ENCODE measurements at regions not wholly inside any gene's neighbourhood (a gene's known extent, or its start where the extent isn't known, plus 50 kb on each side); places are given as distances from the start of the nearest gene placed in this dataset.

DNA sequence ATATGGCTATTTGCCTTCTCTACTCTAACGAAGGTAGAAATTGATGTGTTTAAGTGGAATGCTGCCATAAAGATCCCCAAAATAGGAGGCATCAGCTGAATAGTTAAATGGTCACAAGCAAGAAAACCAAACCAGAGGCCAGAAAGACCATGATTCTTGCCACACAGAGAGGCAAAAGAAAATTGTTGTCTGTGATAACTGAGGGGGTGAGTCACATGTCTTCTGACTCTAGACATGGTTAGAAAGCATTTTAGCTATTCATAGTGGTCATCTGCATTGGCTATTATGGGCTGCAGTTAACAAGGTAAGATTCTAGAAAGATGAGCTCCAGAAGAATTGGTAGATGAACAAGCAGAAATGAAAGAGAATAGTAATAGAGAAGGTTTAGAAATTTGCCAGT lies 361.4 kb upstream of the NPSR1 start:
- Histone ChIP-seq H2BK12ac (ENCODE audit: low read length in 2 of 2) (no peak overlapping the region), H3K9ac (ENCODE audit: low read length) (peak overlapping the region; percentile 2), H2AFZ (ENCODE audit: low read depth, low read length) (no peak overlapping the region), H3K4me1 (ENCODE audit: control insufficient read depth, insufficient read depth, low read depth, low read length) (no peaks in the 10 kb centered on the region), H3K4me3 (ENCODE audit: insufficient read depth in 1 of 2, low read depth in 1 of 2, low read length in 2 of 2) (no peak overlapping the region), H3K27ac (ENCODE audit: low read length, poor library complexity, severe bottlenecking) (no peak overlapping the region), H3K27me3 (ENCODE audit: control insufficient read depth in 1 of 2, insufficient read depth in 1 of 2, low read length in 2 of 2) (no peaks in the 10 kb centered on the region), H3K36me3 (ENCODE audit: control insufficient read depth in 1 of 2, insufficient read depth in 2 of 2, low read depth in 1 of 2, low read length in 2 of 2) (no peaks in the 10 kb centered on the region), H3K4ac (ENCODE audit: low read depth in 1 of 2, low read length in 2 of 2) (no peak overlapping the region), H4K91ac (ENCODE audit: low read length) (no peak overlapping the region), H3K9me3 (ENCODE audit: control insufficient read depth, low read length) (no peaks in the 10 kb centered on the region), H2BK5ac (ENCODE audit: low read depth, low read length, poor library complexity, severe bottlenecking) (no peak overlapping the region), H3K23ac (ENCODE audit: low read length in 2 of 2) (no peak overlapping the region), H2AK5ac (ENCODE audit: low read length, severe bottlenecking) (no peak overlapping the region), H3K79me1 (replicated peaks; ENCODE audit: low read length, poor library complexity, severe bottlenecking) (no peaks in the 10 kb centered on the region), H2BK15ac (ENCODE audit: low read depth, poor library complexity, severe bottlenecking) (no peak overlapping the region), H3K14ac (ENCODE audit: low read length in 2 of 2) (no peak overlapping the region), H4K8ac (ENCODE audit: low read length) (no peak overlapping the region), H2BK120ac (ENCODE audit: low read depth, low read length) (no peak overlapping the region), H3K4me2 (ENCODE audit: low read length, poor library complexity, severe bottlenecking) (no peak overlapping the region), H3K18ac (ENCODE audit: low read depth in 1 of 2, low read length in 2 of 2) (no peak overlapping the region)
- DNase-seq: peak; percentile 33
- 88% methylated on average over 1 of the region's 1 CpG for WGBS

GRCh38 chr7:34298492-34299013 lies 359.5 kb upstream of the NPSR1 start:
- Histone ChIP-seq H3K36me3 (ENCODE audit: control insufficient read depth in 1 of 2, insufficient read depth in 2 of 2, low read depth in 1 of 2, low read length in 2 of 2) (no peaks in the 10 kb centered on the region), H3K27ac (ENCODE audit: low read length, poor library complexity, severe bottlenecking) (no peak overlapping the region), H3K79me1 (replicated peaks; ENCODE audit: low read length, poor library complexity, severe bottlenecking) (no peaks in the 10 kb centered on the region), H3K23ac (ENCODE audit: low read length in 2 of 2) (no peak overlapping the region), H3K27me3 (ENCODE audit: control insufficient read depth in 1 of 2, insufficient read depth in 1 of 2, low read length in 2 of 2) (no peaks in the 10 kb centered on the region), H3K4ac (ENCODE audit: low read depth in 1 of 2, low read length in 2 of 2) (no peak overlapping the region), H3K18ac (ENCODE audit: low read depth in 1 of 2, low read length in 2 of 2) (no peak overlapping the region), H4K8ac (ENCODE audit: low read length) (no peak overlapping the region), H2AK5ac (ENCODE audit: low read length, severe bottlenecking) (no peak overlapping the region), H3K14ac (ENCODE audit: low read length in 2 of 2) (no peak overlapping the region), H2AFZ (ENCODE audit: low read depth, low read length) (no peak overlapping the region), H2BK120ac (ENCODE audit: low read depth, low read length) (no peak overlapping the region), H3K9ac (ENCODE audit: low read length) (no peak overlapping the region), H3K9me3 (ENCODE audit: control insufficient read depth, low read length) (no peaks in the 10 kb centered on the region), H3K4me3 (ENCODE audit: insufficient read depth in 1 of 2, low read depth in 1 of 2, low read length in 2 of 2) (no peak overlapping the region), H2BK5ac (ENCODE audit: low read depth, low read length, poor library complexity, severe bottlenecking) (no peak overlapping the region), H3K4me2 (ENCODE audit: low read length, poor library complexity, severe bottlenecking) (no peak overlapping the region), H3K4me1 (ENCODE audit: control insufficient read depth, insufficient read depth, low read depth, low read length) (no peaks in the 10 kb centered on the region), H2BK12ac (ENCODE audit: low read length in 2 of 2) (no peak overlapping the region), H4K91ac (ENCODE audit: low read length) (no peak overlapping the region), H2BK15ac (ENCODE audit: low read depth, poor library complexity, severe bottlenecking) (no peak overlapping the region)
- no peak for DNase-seq
- WGBS: 59% methylated on average over 3 of the region's 4 CpGs

DNA sequence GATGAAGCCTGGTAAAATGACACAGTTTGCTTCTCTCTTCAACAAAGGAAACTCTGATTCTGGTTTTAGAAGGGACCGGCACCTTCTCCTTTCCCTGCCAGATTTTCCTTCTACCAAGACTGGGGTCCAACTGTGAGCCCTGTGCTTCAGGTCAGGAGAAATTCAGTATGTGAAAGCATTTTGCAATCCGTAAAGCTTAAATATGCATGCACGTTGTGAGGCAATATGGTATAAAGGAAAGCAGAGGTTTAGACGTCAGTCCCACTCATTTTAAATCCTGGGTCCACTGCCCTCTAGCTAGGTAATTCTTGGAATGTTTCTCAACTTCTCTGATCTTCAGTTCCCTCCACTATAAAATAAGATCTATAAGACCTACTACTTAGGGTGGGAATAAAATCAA lies 359.0 kb upstream of the NPSR1 start:
- 100% methylated on average over 4 of the region's 4 CpGs for WGBS

GRCh38 chr7:34307540-34307939 lies 350.5 kb upstream of the NPSR1 start:
- Histone ChIP-seq H2AK5ac (ENCODE audit: low read length, severe bottlenecking) (no peak overlapping the region), H2BK120ac (ENCODE audit: low read depth, low read length) (no peak overlapping the region), H2BK15ac (ENCODE audit: low read depth, poor library complexity, severe bottlenecking) (no peak overlapping the region), H3K4me1 (ENCODE audit: control insufficient read depth, insufficient read depth, low read depth, low read length) (no peaks in the 10 kb centered on the region), H3K9ac (ENCODE audit: low read length) (no peak overlapping the region), H2BK12ac (ENCODE audit: low read length in 2 of 2) (no peak overlapping the region), H3K18ac (ENCODE audit: low read depth in 1 of 2, low read length in 2 of 2) (no peak overlapping the region), H3K79me1 (replicated peaks; ENCODE audit: low read length, poor library complexity, severe bottlenecking) (no peaks in the 10 kb centered on the region), H4K8ac (ENCODE audit: low read length) (no peak overlapping the region), H2BK5ac (ENCODE audit: low read depth, low read length, poor library complexity, severe bottlenecking) (no peak overlapping the region), H3K27me3 (ENCODE audit: control insufficient read depth in 1 of 2, insufficient read depth in 1 of 2, low read length in 2 of 2) (no peaks in the 10 kb centered on the region), H3K4ac (ENCODE audit: low read depth in 1 of 2, low read length in 2 of 2) (no peak overlapping the region), H3K27ac (ENCODE audit: low read length, poor library complexity, severe bottlenecking) (no peak overlapping the region), H3K4me3 (ENCODE audit: insufficient read depth in 1 of 2, low read depth in 1 of 2, low read length in 2 of 2) (no peak overlapping the region), H3K4me2 (ENCODE audit: low read length, poor library complexity, severe bottlenecking) (no peak overlapping the region), H3K14ac (ENCODE audit: low read length in 2 of 2) (no peak overlapping the region), H3K9me3 (ENCODE audit: control insufficient read depth, low read length) (peaks cover 3% of the 10 kb centered on the region), H3K23ac (ENCODE audit: low read length in 2 of 2) (no peak overlapping the region), H3K36me3 (ENCODE audit: control insufficient read depth in 1 of 2, insufficient read depth in 2 of 2, low read depth in 1 of 2, low read length in 2 of 2) (no peaks in the 10 kb centered on the region), H4K91ac (ENCODE audit: low read length) (no peak overlapping the region), H2AFZ (ENCODE audit: low read depth, low read length) (no peak overlapping the region)
- 100% methylated on average over 1 of the region's 1 CpG for WGBS
- no peak for DNase-seq

More for the DNA sequence above, 359.0 kb upstream of the NPSR1 start:
- H3K27ac ChIP-seq (ENCODE audit: low read length, poor library complexity, severe bottlenecking): no peak overlapping the region
- no peaks in the 10 kb centered on the region for H3K9me3 ChIP-seq (ENCODE audit: control insufficient read depth, low read length)
- no peak overlapping the region for H3K9ac ChIP-seq (ENCODE audit: low read length)
- H2BK12ac ChIP-seq (ENCODE audit: low read length in 2 of 2): no peak overlapping the region
- no peak overlapping the region for H4K8ac ChIP-seq (ENCODE audit: low read length)
- H3K23ac ChIP-seq (ENCODE audit: low read length in 2 of 2): no peak overlapping the region
- no peak overlapping the region for H2BK15ac ChIP-seq (ENCODE audit: low read depth, poor library complexity, severe bottlenecking)
- H3K18ac ChIP-seq (ENCODE audit: low read depth in 1 of 2, low read length in 2 of 2): no peak overlapping the region
- no peak overlapping the region for H2AFZ ChIP-seq (ENCODE audit: low read depth, low read length)
- no peak overlapping the region for H4K91ac ChIP-seq (ENCODE audit: low read length)
- H3K27me3 ChIP-seq (ENCODE audit: control insufficient read depth in 1 of 2, insufficient read depth in 1 of 2, low read length in 2 of 2): no peaks in the 10 kb centered on the region
- H3K4ac ChIP-seq (ENCODE audit: low read depth in 1 of 2, low read length in 2 of 2): no peak overlapping the region
- no peaks in the 10 kb centered on the region for H3K79me1 ChIP-seq (replicated peaks; ENCODE audit: low read length, poor library complexity, severe bottlenecking)
- H3K4me2 ChIP-seq (ENCODE audit: low read length, poor library complexity, severe bottlenecking): no peak overlapping the region
- H2AK5ac ChIP-seq (ENCODE audit: low read length, severe bottlenecking): no peak overlapping the region
- no peak overlapping the region for H3K4me3 ChIP-seq (ENCODE audit: insufficient read depth in 1 of 2, low read depth in 1 of 2, low read length in 2 of 2)
- no peak overlapping the region for H3K14ac ChIP-seq (ENCODE audit: low read length in 2 of 2)
- no peak for DNase-seq
- no peaks in the 10 kb centered on the region for H3K36me3 ChIP-seq (ENCODE audit: control insufficient read depth in 1 of 2, insufficient read depth in 2 of 2, low read depth in 1 of 2, low read length in 2 of 2)
- H2BK5ac ChIP-seq (ENCODE audit: low read depth, low read length, poor library complexity, severe bottlenecking): no peak overlapping the region
- H2BK120ac ChIP-seq (ENCODE audit: low read depth, low read length): no peak overlapping the region
- no peaks in the 10 kb centered on the region for H3K4me1 ChIP-seq (ENCODE audit: control insufficient read depth, insufficient read depth, low read depth, low read length)

Data from mesenchymal stem cell (in vitro differentiated cells and primary cell).